B cell (primary cell): ENCODE measurements at regions not wholly inside any gene's neighbourhood (a gene's known extent, or its start where the extent isn't known, plus 50 kb on each side); places are given as distances from the start of the nearest gene placed in this dataset.

Experiments
- CTCF ChIP-seq: fragments of 200-600 bp; IDR thresholded peaks from one replicate; pipeline ENCODE4 v1.8.0; 2022; ENCODE audit warnings: antibody characterized with exemption, mild to moderate bottlenecking
- EZH2 ChIP-seq: IDR thresholded peaks from 2 replicates; pipeline ENCODE4 v1.6.1; 2012; ENCODE audit warnings: borderline replicate concordance, low read depth, mild to moderate bottlenecking, moderate library complexity, low read length; ENCODE audit not compliant: insufficient read depth, poor library complexity, severe bottlenecking

- TF ChIP-seq CTCF (no peak), EZH2 (no peak)
Measured at GRCh38 chr3:103907567-103907966, 1459.1 kb upstream of the ALCAM start.
